AG09319 (cell line): ENCODE measurements at regions not wholly inside any gene's neighbourhood (a gene's known extent, or its start where the extent isn't known, plus 50 kb on each side); places are given as distances from the start of the nearest gene placed in this dataset.

Experiments used
- DNase-seq: peaks from one replicate; pipeline ENCODE4 v3.0.0-alpha.2; 2010; ENCODE audit warnings: low read depth; ENCODE audit errors: extremely low read depth
- TF ChIP-seq, protein P1 (sequence below): IDR thresholded peaks from 2 replicates; pipeline ENCODE4 v1.5.1; 2011; ENCODE audit warnings: low read depth, mild to moderate bottlenecking, inconsistent platforms, low read length, moderate library complexity

DNA sequence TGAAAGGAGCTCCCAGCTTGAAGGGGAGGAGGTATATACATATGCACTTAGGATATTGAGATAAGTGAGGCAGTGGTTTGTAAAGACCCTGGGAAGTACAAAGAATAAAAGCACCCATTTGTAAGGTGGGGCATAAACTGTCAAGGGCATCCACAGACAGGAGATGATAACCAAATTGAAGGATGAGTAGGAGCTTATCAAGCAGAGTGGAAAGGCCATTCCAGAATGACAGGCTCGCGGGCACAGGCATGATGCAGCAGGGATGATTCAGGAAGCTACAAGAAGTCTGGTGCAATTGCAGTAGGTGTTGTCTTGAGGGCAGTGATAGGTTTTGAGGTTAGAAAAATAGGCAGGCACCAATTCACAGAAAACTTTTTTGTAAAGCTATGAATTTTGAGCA, 504.8 kb downstream of the PIK3C3 start:
- TF ChIP-seq, protein P1, sequence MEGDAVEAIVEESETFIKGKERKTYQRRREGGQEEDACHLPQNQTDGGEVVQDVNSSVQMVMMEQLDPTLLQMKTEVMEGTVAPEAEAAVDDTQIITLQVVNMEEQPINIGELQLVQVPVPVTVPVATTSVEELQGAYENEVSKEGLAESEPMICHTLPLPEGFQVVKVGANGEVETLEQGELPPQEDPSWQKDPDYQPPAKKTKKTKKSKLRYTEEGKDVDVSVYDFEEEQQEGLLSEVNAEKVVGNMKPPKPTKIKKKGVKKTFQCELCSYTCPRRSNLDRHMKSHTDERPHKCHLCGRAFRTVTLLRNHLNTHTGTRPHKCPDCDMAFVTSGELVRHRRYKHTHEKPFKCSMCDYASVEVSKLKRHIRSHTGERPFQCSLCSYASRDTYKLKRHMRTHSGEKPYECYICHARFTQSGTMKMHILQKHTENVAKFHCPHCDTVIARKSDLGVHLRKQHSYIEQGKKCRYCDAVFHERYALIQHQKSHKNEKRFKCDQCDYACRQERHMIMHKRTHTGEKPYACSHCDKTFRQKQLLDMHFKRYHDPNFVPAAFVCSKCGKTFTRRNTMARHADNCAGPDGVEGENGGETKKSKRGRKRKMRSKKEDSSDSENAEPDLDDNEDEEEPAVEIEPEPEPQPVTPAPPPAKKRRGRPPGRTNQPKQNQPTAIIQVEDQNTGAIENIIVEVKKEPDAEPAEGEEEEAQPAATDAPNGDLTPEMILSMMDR = no peak
- DNase-seq = no peak

DNA sequence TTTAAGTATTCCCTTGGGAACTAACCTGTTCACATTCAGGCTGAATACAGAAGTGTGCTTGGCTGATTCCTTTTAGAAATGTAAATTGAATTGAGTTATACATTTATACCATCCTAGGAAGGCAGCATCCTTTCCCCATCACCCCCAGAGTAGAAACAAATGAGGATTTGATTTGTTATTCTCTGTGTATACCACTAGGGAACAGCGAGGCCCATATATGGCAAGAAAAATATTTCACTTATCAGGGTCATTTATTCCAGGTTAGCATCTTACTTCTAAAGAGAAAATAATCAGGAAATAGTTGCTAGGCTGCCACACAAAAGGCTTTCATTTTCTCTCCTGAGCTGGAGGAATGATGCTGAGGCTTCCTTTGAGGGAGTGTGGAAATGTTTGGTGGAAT, 516.9 kb downstream of the PIK3C3 start:
- TF ChIP-seq, protein P1 = no peak
- no peak for DNase-seq

DNA sequence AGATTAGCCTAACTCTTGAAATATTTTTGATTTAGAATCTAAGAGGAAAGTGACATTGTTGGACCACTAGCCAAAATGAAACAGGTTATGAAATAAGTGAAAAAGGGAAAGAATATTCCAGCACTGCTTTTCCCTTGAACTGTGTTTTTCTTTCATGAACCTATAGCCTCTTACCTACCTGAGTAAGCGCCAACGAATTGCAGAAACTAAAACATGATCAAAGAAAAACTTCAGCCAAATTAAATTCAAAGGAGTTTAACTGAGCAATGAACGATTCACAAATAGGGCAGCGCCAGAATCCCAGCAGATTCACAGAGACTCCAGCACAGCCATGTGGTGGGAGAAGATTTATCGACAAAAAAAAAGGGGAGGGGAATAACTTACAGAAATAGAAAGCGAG, 518.6 kb downstream of the PIK3C3 start:
- DNase-seq = no peak
- TF ChIP-seq, protein P1 = no peak

DNA sequence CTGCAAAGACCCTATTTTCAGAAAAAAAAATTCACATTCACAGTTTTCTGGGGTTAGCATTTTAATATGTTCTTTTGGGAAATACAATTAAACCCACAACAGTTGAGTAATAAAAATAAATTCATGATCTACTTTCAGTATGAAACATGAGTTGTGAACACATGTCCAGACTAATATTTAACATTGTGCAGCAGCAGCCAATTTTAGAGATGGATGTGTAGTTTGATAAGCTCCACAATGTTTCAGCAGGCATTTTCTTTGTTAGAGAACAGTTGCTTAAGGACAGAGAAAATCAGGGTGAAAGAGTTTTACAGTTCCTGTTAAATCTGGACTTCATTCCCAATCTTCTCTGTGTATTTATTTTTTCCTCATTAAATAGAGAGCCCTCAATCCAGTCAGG, 519.5 kb downstream of the PIK3C3 start:
- TF ChIP-seq, protein P1 = no peak
- DNase-seq = no peak

DNA sequence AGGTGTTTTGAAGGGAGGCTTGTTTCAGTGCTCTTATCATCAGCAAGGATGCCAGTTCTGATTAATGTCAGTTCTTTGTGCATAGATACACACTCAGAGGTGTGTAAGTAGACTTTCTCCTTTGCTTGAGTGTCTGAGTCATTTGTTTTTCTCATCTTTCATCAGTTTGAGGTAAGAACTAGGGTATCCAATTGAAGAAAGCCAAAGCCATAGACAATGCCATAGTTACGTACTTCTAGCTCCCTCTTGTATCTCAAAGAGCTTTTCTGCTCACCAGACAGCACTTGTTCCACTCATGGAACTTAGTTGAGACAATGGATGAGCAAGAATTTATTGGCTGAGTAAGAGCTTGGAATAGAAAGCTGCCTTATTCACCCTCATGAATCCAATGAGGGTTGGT, 520.1 kb downstream of the PIK3C3 start:
- TF ChIP-seq, protein P1 = no peak
- DNase-seq = no peak

DNA sequence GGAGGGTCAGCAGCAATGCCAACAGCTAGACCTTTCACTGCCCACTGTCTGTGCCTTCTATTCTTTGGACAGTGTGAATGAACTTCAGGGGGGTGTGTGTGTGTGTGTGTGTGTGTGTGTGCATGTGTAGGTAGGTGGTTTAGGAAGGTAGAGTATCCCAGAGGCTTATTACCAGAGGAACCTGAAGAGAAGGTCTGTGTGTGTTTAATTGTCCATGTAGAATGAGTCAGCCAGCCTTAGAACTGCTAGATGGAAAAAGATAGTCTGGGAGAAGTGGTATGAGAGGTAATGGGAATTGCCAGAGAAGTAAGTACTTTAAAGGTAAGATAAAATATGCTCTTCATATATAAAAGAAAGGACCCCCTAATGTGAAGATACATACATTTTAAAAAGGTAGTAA, 522.2 kb downstream of the PIK3C3 start:
- TF ChIP-seq, protein P1 = no peak
- DNase-seq = no peak

DNA sequence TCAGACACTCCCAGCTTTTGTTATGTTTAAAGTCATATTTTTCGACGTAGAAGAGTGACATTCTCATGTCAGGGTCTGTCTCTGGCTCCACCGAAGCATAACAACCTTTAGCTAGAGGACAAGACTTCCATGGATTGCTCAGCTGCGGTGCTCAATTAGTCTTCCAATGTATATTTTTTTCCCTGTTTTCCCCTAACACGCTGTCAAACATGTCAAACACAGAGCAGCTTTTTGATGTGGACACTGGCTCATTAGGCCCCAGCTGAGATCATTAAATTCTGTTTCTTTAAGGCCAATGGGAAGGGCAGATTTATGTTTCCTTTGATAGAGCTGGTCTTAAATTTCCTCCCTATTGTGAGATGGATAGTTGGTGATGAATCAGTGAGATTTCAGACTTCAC, 525.4 kb downstream of the PIK3C3 start:
- TF ChIP-seq, protein P1 = no peak
- no peak for DNase-seq
